B cell (primary cell): ENCODE measurements at regions not wholly inside any gene's neighbourhood (a gene's known extent, or its start where the extent isn't known, plus 50 kb on each side); places are given as distances from the start of the nearest gene placed in this dataset.

ENCODE experiments used
- EZH2 ChIP-seq: IDR thresholded peaks from 2 replicates; pipeline ENCODE4 v1.6.1; 2012; ENCODE audit warnings: borderline replicate concordance, low read depth, mild to moderate bottlenecking, moderate library complexity, low read length; ENCODE audit not compliant: insufficient read depth, poor library complexity, severe bottlenecking
- TF ChIP-seq, protein P1 (sequence below): fragments of 200-600 bp; IDR thresholded peaks from one replicate; pipeline ENCODE4 v1.8.0; 2022; ENCODE audit warnings: antibody characterized with exemption, mild to moderate bottlenecking

DNA sequence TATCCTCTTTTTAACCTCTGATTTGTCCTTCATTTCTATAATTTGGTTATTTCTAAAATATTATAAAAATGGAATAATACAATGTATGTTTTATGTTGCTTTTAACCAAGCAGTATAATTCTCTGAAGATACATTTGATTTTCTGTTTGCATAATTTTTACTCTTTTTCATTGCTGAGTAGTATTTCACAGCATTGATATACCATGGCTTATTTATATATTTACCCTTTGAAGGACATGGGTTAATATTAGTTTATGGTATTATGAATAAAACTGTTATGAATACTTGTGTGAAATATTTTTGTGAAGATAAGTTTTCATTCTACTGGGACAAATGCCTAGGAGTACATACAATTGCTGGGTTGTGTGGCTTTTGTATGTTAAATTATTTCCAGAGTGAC lies 748.6 kb downstream of the TENT5A start:
- TF ChIP-seq, protein P1, sequence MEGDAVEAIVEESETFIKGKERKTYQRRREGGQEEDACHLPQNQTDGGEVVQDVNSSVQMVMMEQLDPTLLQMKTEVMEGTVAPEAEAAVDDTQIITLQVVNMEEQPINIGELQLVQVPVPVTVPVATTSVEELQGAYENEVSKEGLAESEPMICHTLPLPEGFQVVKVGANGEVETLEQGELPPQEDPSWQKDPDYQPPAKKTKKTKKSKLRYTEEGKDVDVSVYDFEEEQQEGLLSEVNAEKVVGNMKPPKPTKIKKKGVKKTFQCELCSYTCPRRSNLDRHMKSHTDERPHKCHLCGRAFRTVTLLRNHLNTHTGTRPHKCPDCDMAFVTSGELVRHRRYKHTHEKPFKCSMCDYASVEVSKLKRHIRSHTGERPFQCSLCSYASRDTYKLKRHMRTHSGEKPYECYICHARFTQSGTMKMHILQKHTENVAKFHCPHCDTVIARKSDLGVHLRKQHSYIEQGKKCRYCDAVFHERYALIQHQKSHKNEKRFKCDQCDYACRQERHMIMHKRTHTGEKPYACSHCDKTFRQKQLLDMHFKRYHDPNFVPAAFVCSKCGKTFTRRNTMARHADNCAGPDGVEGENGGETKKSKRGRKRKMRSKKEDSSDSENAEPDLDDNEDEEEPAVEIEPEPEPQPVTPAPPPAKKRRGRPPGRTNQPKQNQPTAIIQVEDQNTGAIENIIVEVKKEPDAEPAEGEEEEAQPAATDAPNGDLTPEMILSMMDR = no peak
- no peak for TF ChIP-seq EZH2
